Renal cortex interstitium (tissue), 11 donors: ENCODE measurements at regions not wholly inside any gene's neighbourhood (a gene's known extent, or its start where the extent isn't known, plus 50 kb on each side); places are given as distances from the start of the nearest gene placed in this dataset.

Source experiments
- DNase-seq, 11 donors: peaks; one replicate each; pipeline ENCODE4 v3.0.0-alpha.2; 2013; ENCODE audit warnings: low read depth in 9 of 11, low spot score in 4 of 11; ENCODE audit errors: extremely low read depth in 1 of 11

DNA sequence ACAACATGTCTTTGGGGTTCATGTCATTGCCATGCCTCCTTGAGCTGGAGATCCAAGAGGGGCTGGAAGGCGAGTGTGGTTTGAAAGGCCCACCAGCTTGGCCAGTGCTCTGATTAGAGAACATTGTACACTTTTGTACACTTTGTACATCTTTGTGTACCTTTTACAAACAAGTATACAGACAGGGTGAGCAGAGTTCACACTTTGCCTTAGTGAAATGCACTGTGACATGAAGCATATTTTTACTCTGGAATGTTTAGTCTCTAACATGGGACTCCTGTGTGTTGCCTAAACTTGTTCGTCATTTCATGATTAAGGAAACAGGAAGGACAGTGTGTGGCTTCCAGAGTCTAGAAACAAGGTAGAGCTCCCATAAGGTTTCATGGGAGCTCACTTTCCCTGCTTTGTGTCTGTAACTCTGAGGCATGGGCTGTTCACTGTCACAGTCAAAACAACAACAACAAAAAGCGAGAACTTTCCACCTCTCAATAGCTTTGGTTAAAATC lies 225.8 kb upstream of the SOX4 start:
- no peak for DNase-seq

DNA sequence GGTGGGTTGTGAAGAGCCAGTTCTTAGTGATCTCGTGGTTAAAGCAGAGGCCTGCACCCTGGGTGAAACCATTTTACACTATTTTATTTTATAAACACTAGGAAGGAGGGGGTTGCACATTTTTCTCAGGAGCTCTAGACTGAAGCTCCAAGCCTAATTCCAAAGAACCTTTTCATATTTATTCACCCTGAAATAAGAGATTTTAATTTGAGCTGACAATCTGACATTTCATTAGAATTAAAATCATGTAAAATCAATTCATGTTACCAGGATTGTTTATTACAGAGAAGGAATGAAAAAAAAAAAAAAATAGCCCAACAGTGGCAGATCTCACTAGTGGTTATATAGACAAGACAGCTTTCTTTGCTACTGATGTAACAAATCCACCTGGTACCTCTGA lies 222.5 kb upstream of the SOX4 start:
- no peak for DNase-seq

DNA sequence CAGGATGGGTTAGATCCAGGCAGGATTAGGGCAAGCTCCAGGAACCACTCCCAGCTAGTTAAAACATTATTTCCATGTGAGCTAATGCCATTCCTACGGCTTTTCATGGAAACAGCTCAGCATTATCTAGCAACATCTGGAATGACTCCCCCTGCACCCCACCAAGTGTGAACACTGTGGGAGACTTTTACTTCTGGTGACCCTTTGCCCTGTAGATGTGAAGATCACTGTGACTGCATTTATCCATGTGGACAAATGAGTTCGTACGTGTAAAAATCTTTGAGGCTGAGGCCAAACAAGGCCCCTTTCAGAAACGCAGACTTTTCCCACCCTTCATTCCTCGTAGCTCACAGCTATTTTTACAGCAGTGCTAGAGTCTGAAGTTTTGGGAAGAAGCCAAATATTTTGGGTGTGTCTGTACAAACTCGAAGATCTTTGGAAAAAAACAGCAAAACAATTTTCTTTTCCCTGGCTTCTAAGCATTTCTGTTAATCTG lies 221.8 kb upstream of the SOX4 start:
- DNase-seq, result peak in 3 of 11 donors; percentile 34 to 52 (median 42)

DNA sequence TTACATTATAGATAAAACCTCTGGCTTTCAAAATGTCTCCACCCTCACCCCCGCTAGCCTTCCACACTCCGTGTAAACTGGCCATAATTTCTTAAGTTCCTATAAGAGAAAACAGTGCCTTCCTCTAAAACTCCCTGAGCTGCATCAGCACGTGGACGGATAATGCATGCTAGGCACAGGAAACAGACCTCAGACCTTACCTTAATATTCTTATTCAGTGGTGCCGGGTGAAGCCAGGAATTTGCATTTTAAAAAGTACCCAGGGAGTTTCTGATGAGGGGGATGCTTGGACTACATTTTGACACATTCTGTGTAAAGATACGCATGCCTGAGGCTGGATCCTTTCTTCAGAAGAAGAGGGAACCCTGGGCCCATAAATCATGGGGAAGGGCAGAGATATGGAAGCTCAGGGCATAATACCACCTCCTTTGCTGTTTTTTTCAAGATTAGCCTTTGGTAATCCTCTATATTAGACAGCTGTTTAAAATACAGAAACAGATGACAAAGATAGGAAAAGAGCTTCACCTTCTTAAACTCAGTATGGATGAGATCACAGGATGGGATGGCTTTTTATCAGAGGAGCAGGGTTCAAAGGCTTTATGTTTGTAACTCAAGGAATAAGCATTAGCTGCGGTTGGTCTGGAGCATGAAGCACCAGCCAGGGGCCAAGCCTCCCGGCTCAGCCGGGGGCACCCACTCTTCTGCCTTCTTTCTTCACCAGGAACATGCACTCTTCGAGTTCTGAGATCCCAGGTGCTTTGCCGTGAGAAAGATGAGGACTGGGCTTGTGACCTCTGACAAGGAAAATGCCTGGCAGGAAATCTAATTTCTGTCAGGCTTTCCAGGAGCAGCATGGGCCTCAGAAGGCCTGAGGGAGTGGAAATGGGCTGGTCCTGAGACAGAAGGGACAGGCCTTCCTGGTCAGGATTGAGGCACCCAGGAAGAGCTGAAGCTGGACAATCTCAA lies 218.1 kb upstream of the SOX4 start:
- no peak for DNase-seq

DNA sequence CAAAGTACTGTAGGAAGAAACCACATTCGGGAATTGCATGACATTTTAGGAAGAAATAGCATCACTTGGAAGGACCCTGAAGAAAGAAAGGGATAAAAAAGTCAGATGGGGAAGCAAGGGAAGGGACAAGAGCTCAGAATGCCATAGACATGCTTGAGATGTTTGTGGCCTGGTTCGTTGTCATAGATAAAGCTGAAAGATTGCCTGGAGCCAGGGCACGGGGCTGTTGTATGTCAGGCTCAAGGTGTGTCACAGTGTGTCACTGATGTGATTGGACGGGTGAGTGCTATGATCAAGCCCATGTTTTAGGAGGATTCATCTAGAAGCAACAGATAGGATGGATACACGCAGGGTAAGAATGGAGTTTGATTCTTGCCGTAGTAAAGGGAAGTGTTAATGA lies 216.2 kb upstream of the SOX4 start:
- DNase-seq, result no peak

DNA sequence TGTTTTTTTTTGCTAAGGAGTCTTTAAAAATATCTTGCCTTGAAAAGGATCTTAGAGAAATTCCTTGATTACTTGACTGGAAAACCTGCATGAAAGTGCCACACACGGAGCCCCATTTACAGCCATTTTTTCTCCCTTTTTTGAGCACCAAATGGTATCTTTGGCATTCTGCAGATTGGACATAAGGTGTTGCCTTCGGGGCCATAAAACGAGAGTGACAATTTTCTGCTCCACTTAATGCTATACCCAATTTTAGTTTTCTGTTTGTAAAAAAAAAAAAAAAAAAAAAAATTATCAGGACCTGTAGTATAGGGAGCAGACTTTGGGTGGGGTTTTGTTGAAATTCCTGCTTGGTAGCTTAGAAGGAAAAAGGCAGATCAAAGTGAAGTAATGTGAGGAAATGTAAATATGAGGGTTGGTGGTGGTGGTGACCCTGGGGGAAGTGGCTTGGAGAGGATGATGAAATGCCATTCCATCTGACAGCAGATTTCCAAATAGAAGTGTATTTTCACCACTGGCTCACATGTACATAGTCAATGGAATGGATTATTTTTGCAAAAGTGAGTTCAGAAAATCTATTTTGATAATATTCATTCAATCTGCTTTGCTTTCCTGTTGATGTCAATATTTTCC lies 212.1 kb upstream of the SOX4 start:
- no peak for DNase-seq

DNA sequence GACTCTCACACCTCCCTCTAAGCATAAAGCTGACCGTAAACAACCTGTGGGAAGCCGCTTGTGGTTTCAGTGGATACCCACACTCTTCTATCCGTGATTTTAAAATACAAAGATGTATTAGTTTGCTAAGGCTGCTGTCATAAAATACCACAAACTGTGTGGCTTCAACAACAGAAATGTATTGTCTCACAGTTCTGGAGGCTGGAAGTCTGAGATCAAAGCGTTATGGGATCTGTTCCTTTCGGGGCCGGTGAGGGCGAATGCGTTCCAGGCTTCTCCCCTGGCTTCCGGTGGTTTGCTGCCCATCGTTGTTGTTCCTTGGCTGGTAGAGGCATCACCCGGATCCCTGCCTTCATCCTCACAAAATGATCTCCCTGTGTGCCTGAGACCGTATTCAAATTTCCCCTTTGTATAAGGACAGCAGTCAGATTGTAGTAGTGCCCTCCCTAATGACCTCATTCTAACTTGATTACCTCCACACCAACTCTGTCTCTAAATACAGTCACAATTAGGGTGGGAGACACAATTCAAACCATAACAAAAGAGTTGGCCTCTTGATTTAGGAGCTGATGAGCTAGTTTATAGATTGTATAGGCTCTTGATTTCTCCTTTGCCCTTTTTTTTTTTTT lies 210.6 kb upstream of the SOX4 start:
- DNase-seq, result no peak

DNA sequence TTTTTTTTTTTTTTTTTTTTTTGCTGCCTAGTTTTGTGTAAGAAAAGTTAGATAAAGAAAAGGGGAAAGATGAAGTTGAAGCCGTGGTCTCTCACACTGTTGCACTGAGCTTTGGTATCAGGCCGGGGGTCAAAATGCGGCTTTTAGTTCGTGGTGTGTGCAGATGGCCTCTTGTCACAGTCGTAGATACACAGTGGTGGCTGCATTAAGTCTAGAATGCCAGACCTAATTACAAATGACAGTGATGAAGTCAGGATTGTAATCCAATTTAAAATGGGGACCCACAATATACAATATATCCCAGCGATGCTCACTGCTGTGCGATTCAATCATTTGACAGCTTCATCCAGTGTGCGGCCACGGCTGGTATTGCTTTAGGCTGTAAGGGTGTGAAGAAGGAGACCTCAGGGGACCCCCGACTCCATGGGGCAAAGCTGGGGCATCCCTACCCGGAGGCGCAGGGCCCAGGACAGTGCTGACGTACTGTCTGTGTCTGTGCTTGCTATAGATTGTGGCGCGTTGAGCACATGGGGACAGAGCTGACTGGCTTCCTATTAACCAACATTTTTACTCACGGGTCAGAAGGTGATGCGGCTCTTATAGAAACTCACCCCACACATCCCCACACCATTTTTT lies 210.0 kb upstream of the SOX4 start:
- DNase-seq, result no peak

DNA sequence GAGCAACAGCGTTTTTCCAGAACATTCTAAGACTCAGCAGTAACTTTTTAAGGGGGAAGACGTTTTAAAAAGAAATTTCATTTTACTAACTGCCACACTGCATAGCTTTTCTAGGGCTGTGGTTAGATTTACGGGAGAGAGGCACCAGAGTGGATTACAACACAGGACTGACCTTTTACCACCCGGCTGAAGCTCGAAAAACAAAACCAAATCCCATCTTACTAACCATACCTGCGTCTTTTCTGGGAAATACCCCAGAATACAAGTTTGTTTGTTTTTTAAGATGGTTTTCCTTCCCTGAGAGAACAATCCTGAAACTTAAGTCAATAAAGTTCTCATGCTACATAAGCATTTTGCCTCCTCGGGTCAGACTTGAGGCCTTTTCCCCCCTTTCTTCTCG lies 209.3 kb upstream of the SOX4 start:
- DNase-seq, result no peak

DNA sequence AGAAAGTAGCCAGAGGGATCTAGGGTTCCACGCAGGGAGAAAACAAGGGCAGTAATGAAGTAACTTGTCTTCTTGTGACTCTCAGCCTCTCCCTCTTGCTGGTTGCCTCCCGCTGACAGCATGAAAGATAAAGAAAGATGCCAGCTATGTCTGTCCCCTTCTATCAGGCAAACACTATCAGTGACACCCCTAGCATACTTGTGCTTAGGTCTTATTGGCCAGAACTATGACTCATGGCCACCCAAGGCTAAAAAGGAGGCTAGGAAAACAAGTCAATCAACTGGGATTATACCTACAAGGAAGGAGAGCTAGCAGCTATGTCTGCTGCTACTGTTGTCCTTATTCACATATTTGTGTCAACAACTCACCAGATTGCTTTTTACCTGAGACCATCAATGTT lies 206.8 kb upstream of the SOX4 start:
- DNase-seq, result no peak

DNA sequence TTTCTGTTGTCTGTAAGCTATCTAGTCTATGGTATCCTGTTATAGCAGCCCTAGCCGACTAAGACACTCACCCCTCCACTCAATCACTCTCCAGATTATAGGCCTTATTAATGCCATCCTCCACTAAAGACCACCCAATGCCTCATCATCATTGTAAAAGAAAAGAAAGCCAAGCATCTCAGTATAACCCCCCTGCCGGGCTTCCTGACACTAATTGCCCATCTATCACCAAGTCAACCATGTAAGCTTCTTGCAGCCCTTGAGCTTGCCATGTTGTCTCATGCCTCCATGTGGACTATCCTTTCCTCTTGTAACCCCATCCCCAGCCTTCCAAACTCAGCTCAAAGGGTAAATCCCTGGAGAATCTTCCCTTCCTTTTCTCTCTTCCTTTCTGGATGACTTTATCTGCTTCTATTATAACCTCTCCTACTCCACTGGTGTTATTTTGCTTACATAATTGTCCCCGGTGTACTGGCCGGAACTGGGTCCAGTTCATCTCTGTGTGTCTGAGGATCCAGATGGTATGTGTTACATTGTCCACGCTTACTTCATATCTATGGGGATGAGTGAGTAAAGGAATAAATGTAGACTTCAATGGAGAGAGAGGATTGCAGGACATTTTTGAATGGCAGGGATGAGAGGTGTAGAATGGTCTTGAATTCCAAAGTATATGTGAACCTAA lies 202.9 kb upstream of the SOX4 start:
- no peak for DNase-seq

DNA sequence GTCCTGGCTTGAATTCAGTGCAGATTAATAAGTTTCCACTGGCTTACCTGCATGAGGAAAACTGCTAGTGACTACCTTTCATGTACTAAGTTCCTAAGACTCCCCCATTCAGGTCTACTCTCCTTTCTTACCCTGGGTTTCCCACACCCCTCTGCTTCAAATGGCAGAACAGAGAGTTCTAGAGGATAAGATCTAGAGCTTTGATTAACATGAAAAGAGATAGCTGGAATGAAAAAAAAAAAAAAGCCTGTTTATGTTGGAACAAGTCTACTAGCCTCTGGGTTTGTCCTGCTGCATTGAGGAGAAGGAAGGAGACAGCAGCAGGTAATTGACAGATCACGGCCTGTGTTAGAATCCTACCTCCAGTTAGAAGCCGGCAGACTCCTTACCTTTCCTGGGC lies 201.4 kb upstream of the SOX4 start:
- no peak for DNase-seq

DNA sequence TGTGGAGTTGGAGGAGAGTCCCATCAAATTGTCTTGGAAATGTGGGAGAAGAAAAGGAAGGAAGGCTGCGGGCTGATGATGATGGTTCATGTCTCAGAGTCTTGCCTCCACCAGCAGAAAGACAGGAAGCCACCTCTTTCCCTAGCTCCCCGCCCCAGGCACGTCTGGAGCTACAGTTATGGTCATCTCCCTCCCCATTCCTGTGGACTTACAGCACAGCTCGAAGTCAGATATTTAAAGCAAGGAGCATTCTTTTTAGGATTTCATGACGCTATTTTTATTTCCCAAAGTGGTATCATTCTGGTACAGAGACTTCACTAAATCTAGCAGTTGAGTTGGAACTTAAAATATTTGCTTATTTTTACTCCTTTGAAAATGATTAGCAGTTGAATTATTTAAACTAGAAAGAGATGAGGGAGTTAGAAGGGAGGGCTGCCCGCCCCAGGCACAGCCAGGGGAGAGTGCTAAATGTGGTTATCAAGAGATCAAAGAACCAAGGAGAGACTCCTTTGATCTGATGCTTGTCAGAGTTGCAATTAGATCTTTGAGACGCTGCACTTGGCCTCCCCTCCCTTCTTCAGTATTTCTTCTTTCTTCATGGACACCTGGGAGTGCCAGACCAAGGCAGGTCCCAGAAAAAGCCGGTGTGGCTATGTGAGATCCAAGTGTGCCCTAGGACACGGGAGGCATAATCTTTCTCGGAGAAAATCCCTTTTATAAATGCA lies 199.9 kb upstream of the SOX4 start:
- DNase-seq, result no peak

DNA sequence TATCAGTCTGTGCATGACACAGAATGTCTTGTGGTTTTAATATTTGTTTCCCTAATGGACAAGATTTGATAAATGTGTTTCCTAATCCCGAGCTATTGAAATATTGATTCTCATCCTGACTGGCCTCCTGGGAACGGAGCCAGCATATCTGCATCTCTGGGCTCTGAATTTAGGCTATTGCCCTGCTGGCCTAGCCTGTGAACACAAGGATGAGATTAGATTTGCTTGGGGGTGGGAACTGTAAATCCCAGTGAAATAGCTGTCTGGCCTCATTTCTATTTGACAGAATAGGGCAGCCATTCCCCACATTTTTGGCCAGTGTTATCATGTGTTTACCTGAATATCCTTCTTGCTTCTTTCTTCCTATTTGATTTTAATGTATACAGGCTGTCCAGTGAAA lies 198.4 kb upstream of the SOX4 start:
- no peak for DNase-seq

DNA sequence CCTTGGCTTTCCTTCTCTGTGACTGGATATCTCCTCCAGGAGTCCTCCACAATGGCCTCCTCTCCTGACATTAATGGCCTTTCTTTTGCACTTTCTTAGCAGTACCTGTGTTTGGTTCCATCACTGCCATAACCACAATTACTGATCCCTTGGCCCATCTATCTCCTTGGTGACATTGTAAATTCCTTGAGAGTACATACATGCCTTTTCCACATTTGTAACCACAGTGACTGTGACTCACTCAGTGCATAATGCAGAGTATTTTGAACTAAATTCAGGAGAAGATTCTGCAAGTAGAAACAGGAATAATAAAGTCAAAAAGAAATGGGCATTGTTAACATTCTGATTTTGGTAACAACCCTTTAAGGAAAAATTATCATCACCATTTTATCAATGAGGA lies 197.2 kb upstream of the SOX4 start:
- DNase-seq, result no peak

DNA sequence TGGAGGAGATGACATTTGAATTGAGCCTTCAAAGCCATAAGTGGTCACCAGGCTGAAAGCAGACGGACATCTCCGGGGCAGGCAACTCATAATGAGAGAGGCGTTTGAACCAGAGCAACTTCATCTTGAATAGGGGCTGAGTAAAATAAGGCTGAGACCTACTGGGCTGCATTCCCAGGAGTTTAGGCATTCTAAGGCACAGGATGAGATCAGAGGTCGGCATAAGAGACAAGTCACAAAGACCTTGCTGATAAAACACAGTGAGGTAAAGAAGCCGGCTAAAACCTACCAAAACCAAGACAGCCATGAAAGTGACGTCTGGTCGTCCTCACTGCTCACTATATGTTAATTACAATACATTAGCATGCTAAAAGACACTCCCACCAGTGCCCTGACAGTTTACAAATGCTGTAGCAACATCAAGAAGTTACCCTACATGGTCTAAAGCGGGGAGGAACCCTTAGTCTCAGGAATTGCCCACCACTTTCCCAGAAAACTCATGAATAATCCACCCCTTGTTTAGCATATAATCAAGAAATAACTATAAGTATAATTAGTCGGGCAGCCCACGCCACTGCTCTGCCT lies 194.7 kb upstream of the SOX4 start:
- no peak for DNase-seq

DNA sequence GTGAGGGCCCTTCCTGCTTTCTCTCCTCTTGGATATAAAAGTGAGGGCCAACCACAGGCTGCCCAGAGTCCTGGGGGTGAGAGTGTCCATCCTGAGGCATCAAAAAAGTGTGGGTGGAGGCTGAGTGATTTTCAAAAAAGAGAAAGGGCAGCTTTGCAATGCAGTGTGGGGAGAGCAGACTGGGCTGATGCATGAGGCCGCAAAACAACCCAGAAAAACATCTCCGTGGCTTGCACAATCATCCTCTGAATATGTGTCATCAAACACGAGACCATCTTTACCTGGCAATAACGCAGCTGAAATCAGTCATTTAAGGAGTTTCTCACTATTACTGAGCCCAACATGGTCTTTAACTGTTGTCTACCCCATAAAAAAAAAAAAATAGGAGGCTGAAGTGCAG lies 191.2 kb upstream of the SOX4 start:
- DNase-seq, result no peak

DNA sequence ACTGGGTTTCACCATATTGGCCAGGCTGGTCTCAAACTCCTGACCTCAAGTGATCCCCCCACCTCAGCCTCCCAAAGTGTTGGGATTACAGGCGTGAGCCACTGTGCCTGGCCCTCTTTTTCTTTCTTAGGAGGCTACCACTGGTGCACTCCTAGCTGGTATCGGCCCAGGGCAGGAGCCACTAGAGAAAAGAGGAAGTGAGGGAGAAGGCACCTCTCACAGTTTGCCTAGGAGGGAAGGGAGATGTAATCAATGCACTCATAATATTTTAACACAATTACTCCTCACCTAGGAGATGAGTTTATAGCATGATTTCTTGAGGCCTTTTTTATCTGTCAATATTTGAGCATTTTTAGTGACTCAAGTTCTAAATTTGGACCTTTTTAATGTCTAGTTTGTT lies 189.0 kb upstream of the SOX4 start:
- DNase-seq, result no peak
